ENCODE measurements at regions not wholly inside any gene's neighbourhood (a gene's known extent, or its start where the extent isn't known, plus 50 kb on each side); places are given as distances from the start of the nearest gene placed in this dataset.

- no peak for DNase-seq
Observed at GRCh38 chr15:61736790-61737189, 323.5 kb downstream of the VPS13C start.

- DNase-seq = no peak
Observed at GRCh38 chr15:61731099-61731498, 329.1 kb downstream of the VPS13C start.

GRCh38 chr15:61729646-61730045 lies 330.6 kb downstream of the VPS13C start:
- no peak for DNase-seq

- no peak for DNase-seq
Observed at GRCh38 chr15:61726166-61726565, 334.1 kb downstream of the VPS13C start.

GRCh38 chr15:61725251-61725650 lies 335.0 kb downstream of the VPS13C start:
- no peak for DNase-seq

GRCh38 chr15:61724251-61724939 lies 335.9 kb downstream of the VPS13C start:
- no peak for DNase-seq

- no peak for DNase-seq
Observed at GRCh38 chr15:61721418-61721817, 338.8 kb downstream of the VPS13C start.

GRCh38 chr15:61720197-61720704 lies 340.0 kb downstream of the VPS13C start:
- DNase-seq = no peak

- no peak for DNase-seq
Observed at GRCh38 chr15:61715082-61715481, 345.2 kb downstream of the VPS13C start.

GRCh38 chr15:61712129-61712759 lies 348.0 kb downstream of the VPS13C start:
- no peak for DNase-seq

GRCh38 chr15:61702224-61703020 lies 357.8 kb downstream of the VPS13C start:
- no peak for DNase-seq

GRCh38 chr15:61701455-61701854 lies 358.8 kb downstream of the VPS13C start:
- no peak for DNase-seq

- peak; percentile 21 for DNase-seq
Observed at GRCh38 chr15:61700803-61701202, 359.4 kb downstream of the VPS13C start.

GRCh38 chr15:61697796-61698195 lies 362.5 kb downstream of the VPS13C start:
- DNase-seq = no peak

- DNase-seq = no peak
Observed at GRCh38 chr15:61689067-61689466, 371.2 kb downstream of the VPS13C start.

- no peak for DNase-seq
Observed at GRCh38 chr15:61687651-61688050, 372.6 kb downstream of the VPS13C start.

GRCh38 chr15:61687124-61687523 lies 373.1 kb downstream of the VPS13C start:
- DNase-seq = no peak

GRCh38 chr15:61685971-61686370 lies 374.3 kb downstream of the VPS13C start:
- no peak for DNase-seq

GRCh38 chr15:61685534-61685933 lies 374.7 kb downstream of the VPS13C start:
- no peak for DNase-seq

- DNase-seq = no peak
Observed at GRCh38 chr15:61684749-61685467, 375.3 kb downstream of the VPS13C start.

GRCh38 chr15:61682891-61683735 lies 377.1 kb downstream of the VPS13C start:
- no peak for DNase-seq

GRCh38 chr15:61681676-61682075 lies 378.6 kb downstream of the VPS13C start:
- DNase-seq = no peak

Measured in NCI-H1417 treated with DMSO at 0.1 percent for 48 hours (cell line).